Spleen (tissue), 11 donors: ENCODE measurements at regions not wholly inside any gene's neighbourhood (a gene's known extent, or its start where the extent isn't known, plus 50 kb on each side); places are given as distances from the start of the nearest gene placed in this dataset.

ENCODE experiments used
- DNase-seq: peaks from one replicate; pipeline ENCODE4 v3.0.0-alpha.2; 2020
- H3K27ac ChIP-seq, 8 donors: fragments of 200-600 bp; sonication (generic) in 7 of 8; 1 replicate in 4 of 8; 2 replicates in 4 of 8; pipeline versions ENCODE4 v1.5.0 to v1.8.0; 2016 to 2021; ENCODE audit warnings: inconsistent platforms in 4 of 8, mild to moderate bottlenecking in 4 of 8, moderate library complexity in 1 of 8
- H3K27me3 ChIP-seq, 7 donors: fragments of 200-600 bp; sonication (generic) in 6 of 7; replicated peaks in 1 of 7; 1 replicate in 4 of 7; 2 replicates in 3 of 7; pipeline versions ENCODE4 v1.5.0 to v1.8.0; 2016 to 2021; ENCODE audit warnings: inconsistent platforms in 3 of 7, mild to moderate bottlenecking in 1 of 7
- H3K36me3 ChIP-seq, 6 donors: fragments of 200-600 bp; sonication (generic) in 5 of 6; 1 replicate in 4 of 6; 2 replicates in 2 of 6; pipeline versions ENCODE4 v1.5.0 to v1.8.0; 2016 to 2021; ENCODE audit warnings: inconsistent platforms in 2 of 6
- H3K4me1 ChIP-seq, 6 donors: fragments of 200-600 bp; sonication (generic) in 5 of 6; 1 replicate in 3 of 6; 2 replicates in 3 of 6; pipeline versions ENCODE4 v1.5.0 to v1.8.0; 2016 to 2021; ENCODE audit warnings: inconsistent platforms in 3 of 6
- H3K4me3 ChIP-seq, 8 donors: fragments of 200-600 bp; sonication (generic) in 7 of 8; 1 replicate in 4 of 8; 2 replicates in 4 of 8; pipeline versions ENCODE4 v1.5.0 to v1.8.0; 2016 to 2021; ENCODE audit warnings: inconsistent platforms in 4 of 8, mild to moderate bottlenecking in 4 of 8, moderate library complexity in 2 of 8
- H3K9me3 ChIP-seq, 8 donors: fragments of 200-600 bp; sonication (generic) in 7 of 8; 1 replicate in 4 of 8; 2 replicates in 4 of 8; pipeline versions ENCODE4 v1.5.0 to v1.8.0; 2016 to 2021; ENCODE audit warnings: inconsistent platforms in 4 of 8
- CTCF ChIP-seq, 11 experiments: fragments of 200-600 bp in 7 of 11; fragments of 450-650 bp in 4 of 11; sonication (generic) in 4 of 11; IDR thresholded peaks in 8 of 11; conservative IDR thresholded peaks in 3 of 11; 1 replicate in 7 of 11; 2 replicates in 4 of 11; pipeline versions ENCODE4 v1.4.0 to v1.8.0; 2016 to 2021; ENCODE audit warnings: antibody characterized with exemption in 11 of 11, inconsistent platforms in 4 of 11, mild to moderate bottlenecking in 1 of 11
- POLR2A ChIP-seq, 3 donors: fragments of 450-650 bp; IDR thresholded peaks; one replicate each; pipeline ENCODE4 v1.5.1; 2017; ENCODE audit warnings: antibody characterized with exemption in 3 of 3, mild to moderate bottlenecking in 1 of 3
- POLR2AphosphoS5 ChIP-seq, 3 donors: sonication (generic); formaldehyde crosslinking; IDR thresholded peaks; one replicate each; pipeline ENCODE4 v1.5.1; 2017; ENCODE audit warnings: antibody characterized with exemption in 3 of 3
- WGBS, 5 donors: extraction: QIAGEN DNeasy Blood & Tissue Kit in 3 of 5; methylation state at CpG; one replicate each; pipeline versions ENCODE4 v1.1.5 to v1.1.7; 2013 to 2018; 5-methylcytosine and 5-hydroxymethylcytosine counted together
- intact Hi-C: fragments of 100-400 bp; cut with DNase I; formaldehyde crosslinking; loops from one replicate; pipeline ENCODE4 v1.15.0; 2023; ENCODE audit warnings: low total_unique reads
- donor health status: healthy with polysubstance abuse.
- donor health status: DM: no; HTN: no; CAD: no; lungs with moderate emphysema.
- donor health status: DM: no; HTN: no; CAD: no.
- donor health status: Bipolar disorder and iron deficiency.
- donor health status: healthy.
- donor health status: DM: no; HTN: no; CAD: no.
- donor health status: DM: yes; HTN: yes; CAD: no.

GRCh38 chr14:89617481-89618329, 200.7 kb upstream of the FOXN3 start:
- Histone ChIP-seq H3K36me3 (peaks cover 0 to under 1% (median 0%) of the 10 kb centered on the region in 6 donors), H3K27ac (peak overlapping the region; percentile 1 to 93 (median 84)), H3K9me3 (no peaks in the 10 kb centered on the region), H3K4me3 (peak overlapping the region; percentile 48 to 85 (median 66)), H3K4me1 (peaks cover 23 to 87% (median 67%) of the 10 kb centered on the region in 6 donors), H3K27me3 (no peaks in the 10 kb centered on the region)
- WGBS, 5 donors, result 2 to 3% (median 2%) methylated on average over 20 of the region's 20 CpGs
- no peak for DNase-seq
- intact Hi-C loops, result no loop called here
- no peak for TF ChIP-seq CTCF (IDR thresholded peaks at IDR 0.05 in 8 of 11, conservative IDR thresholded peaks at IDR 0.05 in 3 of 11)
- TF ChIP-seq POLR2A (IDR thresholded peaks at IDR 0.05), result peak in 1 of 3 donors; percentile 27
- TF ChIP-seq POLR2AphosphoS5 (IDR thresholded peaks at IDR 0.05), result peak in 2 of 3 donors; percentile 50 to 62

GRCh38 chr14:89616852-89617341, 199.9 kb upstream of the FOXN3 start:
- peak overlapping the region in 6 of 8 donors; percentile 48 to 85 (median 66) for H3K4me3 ChIP-seq
- no peak for TF ChIP-seq POLR2A (IDR thresholded peaks at IDR 0.05)
- DNase-seq, result no peak
- no peaks in the 10 kb centered on the region for H3K27me3 ChIP-seq
- no peaks in the 10 kb centered on the region for H3K9me3 ChIP-seq
- H3K36me3 ChIP-seq, result peaks cover 0 to 6% (median 0%) of the 10 kb centered on the region in 6 donors
- H3K4me1 ChIP-seq, result peaks cover 23 to 95% (median 67%) of the 10 kb centered on the region in 6 donors
- peak overlapping the region; percentile 1 to 93 (median 84) for H3K27ac ChIP-seq
- intact Hi-C loops, result no loop called here
- WGBS, 5 donors, result 22 to 30% (median 25%) methylated on average over 5 of the region's 5 CpGs

GRCh38 chr14:89616425-89616824, 199.4 kb upstream of the FOXN3 start:
- peak overlapping the region in 3 of 8 donors; percentile 59 to 85 (median 65) for H3K4me3 ChIP-seq
- peaks cover 0 to 6% (median 0%) of the 10 kb centered on the region in 6 donors for H3K36me3 ChIP-seq
- no peak for TF ChIP-seq CTCF (IDR thresholded peaks at IDR 0.05 in 8 of 11, conservative IDR thresholded peaks at IDR 0.05 in 3 of 11)
- TF ChIP-seq POLR2AphosphoS5 (IDR thresholded peaks at IDR 0.05), result no peak
- intact Hi-C loops, result no loop called here
- no peak for DNase-seq
- H3K9me3 ChIP-seq, result no peaks in the 10 kb centered on the region
- H3K4me1 ChIP-seq, result peaks cover 23 to 93% (median 67%) of the 10 kb centered on the region in 6 donors
- H3K27me3 ChIP-seq, result no peaks in the 10 kb centered on the region
- peak overlapping the region in 7 of 8 donors; percentile 2 to 93 (median 84) for H3K27ac ChIP-seq
- 25 to 50% (median 36%) methylated on average over 2 of the region's 2 CpGs for WGBS, 5 donors

- WGBS, 5 donors, result 34 to 50% (median 37%) methylated on average over 3 of the region's 3 CpGs
Observed at GRCh38 chr14:89615421-89615820, 198.4 kb upstream of the FOXN3 start.

More at GRCh38 chr14:89615421-89615820, 198.4 kb upstream of the FOXN3 start:
- no peak overlapping the region for H3K4me3 ChIP-seq
- peaks cover 0 to 6% (median 0%) of the 10 kb centered on the region in 6 donors for H3K36me3 ChIP-seq
- H3K27me3 ChIP-seq, result no peaks in the 10 kb centered on the region
- H3K9me3 ChIP-seq, result no peaks in the 10 kb centered on the region
- DNase-seq, result no peak
- no peak overlapping the region for H3K27ac ChIP-seq
- no peak for TF ChIP-seq POLR2A (IDR thresholded peaks at IDR 0.05)
- TF ChIP-seq CTCF (IDR thresholded peaks at IDR 0.05 in 8 of 11, conservative IDR thresholded peaks at IDR 0.05 in 3 of 11), result no peak
- no peak for TF ChIP-seq POLR2AphosphoS5 (IDR thresholded peaks at IDR 0.05)
- peaks cover 23 to 88% (median 59%) of the 10 kb centered on the region in 6 donors for H3K4me1 ChIP-seq
- intact Hi-C loops, result no loop called here
